HG03457 (cell line): ENCODE measurements at regions not wholly inside any gene's neighbourhood (a gene's known extent, or its start where the extent isn't known, plus 50 kb on each side); places are given as distances from the start of the nearest gene placed in this dataset.

Experiments used
- ATAC-seq: cut with Tn5 transposase; IDR thresholded peaks from one replicate; pipeline ENCODE4 v1.9.1; 2021; ENCODE audit warnings: moderate number of reproducible peaks; ENCODE audit not compliant: unreplicated experiment

GRCh38 chr18:11237484-11237883 lies 88.1 kb upstream of the PIEZO2 start:
- ATAC-seq = no peak

- ATAC-seq = no peak
Measured at GRCh38 chr18:11237066-11237465, 87.7 kb upstream of the PIEZO2 start.

GRCh38 chr18:11224153-11224552 lies 74.8 kb upstream of the PIEZO2 start:
- ATAC-seq = no peak

- no peak for ATAC-seq
Measured at GRCh38 chr18:11219571-11219970, 70.2 kb upstream of the PIEZO2 start.

- no peak for ATAC-seq
Measured at GRCh38 chr18:11215216-11215615, 65.8 kb upstream of the PIEZO2 start.

GRCh38 chr18:11204020-11204419 lies 54.7 kb upstream of the PIEZO2 start:
- no peak for ATAC-seq

DNA sequence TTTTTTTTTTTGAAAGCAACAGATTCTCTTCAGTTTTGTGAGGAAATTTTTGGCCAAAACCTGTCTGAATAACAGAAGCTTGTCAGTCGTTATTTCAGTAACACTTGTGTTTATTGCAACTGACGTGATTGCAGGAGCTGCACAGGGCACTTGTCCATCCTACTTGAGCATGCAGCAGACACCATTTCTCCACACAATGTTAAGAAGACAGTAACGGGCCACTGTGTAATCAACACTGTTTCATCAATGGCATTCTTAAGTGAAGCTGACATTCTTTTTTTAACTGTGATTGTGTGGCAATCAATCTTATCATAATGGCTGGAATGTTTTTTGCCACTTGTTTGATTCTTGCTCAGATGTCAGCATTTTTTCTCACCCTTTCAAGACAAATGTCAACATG lies 50.1 kb upstream of the PIEZO2 start:
- no peak for ATAC-seq
